ENCODE measurements at regions not wholly inside any gene's neighbourhood (a gene's known extent, or its start where the extent isn't known, plus 50 kb on each side); places are given as distances from the start of the nearest gene placed in this dataset.
A peak's percentile ranks its signal among the peaks of the same experiment; 100 is the strongest.

- Histone ChIP-seq H3K4me1 (ENCODE audit: low read depth) (no peaks in the 10 kb centered on the region), H3K27ac (no peak overlapping the region), H3K9me3 (ENCODE audit: low read depth) (no peaks in the 10 kb centered on the region), H3K36me3 (no peaks in the 10 kb centered on the region), H3K4me3 (no peak overlapping the region), H3K27me3 (no peaks in the 10 kb centered on the region)
- no peak for DNase-seq (ENCODE audit: low read depth in 1 of 2, low spot score in 1 of 2)
- TF ChIP-seq CTCF (IDR thresholded peaks at IDR 0.05; ENCODE audit: low read depth, low read length) = no peak
Observed at GRCh38 chr12:19681007-19681406, 241.7 kb downstream of the AEBP2 start.

DNA sequence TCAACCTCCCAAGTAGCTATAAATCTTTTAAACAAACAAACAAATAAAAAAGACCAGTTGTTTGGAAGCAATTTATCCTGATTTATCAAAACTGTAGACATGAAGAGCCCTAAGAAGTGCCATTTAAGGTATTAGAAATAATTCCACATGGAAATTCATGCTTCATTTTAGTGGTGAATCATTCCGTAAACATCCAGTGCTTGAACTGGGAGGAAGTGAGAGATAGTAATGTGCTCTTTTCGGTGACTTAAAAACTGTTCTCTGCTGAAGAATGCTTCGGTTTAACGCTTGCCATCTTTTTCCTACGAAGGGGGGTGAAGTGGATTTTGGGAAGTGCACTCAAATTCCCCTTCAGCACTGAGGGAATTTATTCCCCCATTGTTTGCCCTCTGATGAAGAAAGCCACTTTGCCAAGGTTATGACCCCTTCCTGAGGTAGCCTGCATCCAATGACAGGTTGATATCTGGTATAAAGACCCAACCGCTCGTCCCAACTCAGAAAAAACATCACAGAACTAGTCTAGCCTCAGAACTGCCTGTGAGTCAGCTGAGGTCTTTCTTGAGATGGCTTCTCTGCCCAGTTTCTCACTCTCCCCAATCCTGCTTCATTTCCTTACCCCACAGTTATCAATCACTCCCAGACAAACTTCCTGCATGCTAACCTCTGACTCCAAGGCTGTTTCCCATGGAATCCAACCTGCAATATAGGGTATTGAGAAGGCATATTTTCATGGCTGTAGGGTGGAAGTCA, 244.1 kb downstream of the AEBP2 start:
- Histone ChIP-seq H3K36me3 (no peaks in the 10 kb centered on the region), H3K27ac (no peak overlapping the region), H3K4me1 (ENCODE audit: low read depth) (no peaks in the 10 kb centered on the region), H3K27me3 (no peaks in the 10 kb centered on the region), H3K9me3 (ENCODE audit: low read depth) (no peaks in the 10 kb centered on the region), H3K4me3 (no peak overlapping the region)
- DNase-seq (ENCODE audit: low read depth in 1 of 2, low spot score in 1 of 2) = peak in 1 of 2 donors; percentile 74
- no peak for TF ChIP-seq CTCF (IDR thresholded peaks at IDR 0.05; ENCODE audit: low read depth, low read length)

- Histone ChIP-seq H3K4me3 (no peak overlapping the region), H3K27me3 (no peaks in the 10 kb centered on the region), H3K27ac (no peak overlapping the region), H3K9me3 (ENCODE audit: low read depth) (no peaks in the 10 kb centered on the region), H3K4me1 (ENCODE audit: low read depth) (peaks cover 3% of the 10 kb centered on the region), H3K36me3 (no peaks in the 10 kb centered on the region)
- no peak for TF ChIP-seq CTCF (IDR thresholded peaks at IDR 0.05; ENCODE audit: low read depth, low read length)
- DNase-seq (ENCODE audit: low read depth in 1 of 2, low spot score in 1 of 2) = no peak
Observed at GRCh38 chr12:19687371-19687770, 248.1 kb downstream of the AEBP2 start.

- Histone ChIP-seq H3K27ac (no peak overlapping the region), H3K4me1 (ENCODE audit: low read depth) (peaks cover 6% of the 10 kb centered on the region), H3K4me3 (no peak overlapping the region), H3K9me3 (ENCODE audit: low read depth) (no peaks in the 10 kb centered on the region), H3K36me3 (no peaks in the 10 kb centered on the region), H3K27me3 (no peaks in the 10 kb centered on the region)
- no peak for TF ChIP-seq CTCF (IDR thresholded peaks at IDR 0.05; ENCODE audit: low read depth, low read length)
- DNase-seq (ENCODE audit: low read depth in 1 of 2, low spot score in 1 of 2) = peak in 1 of 2 donors; percentile 35
Observed at GRCh38 chr12:19688532-19688931, 249.2 kb downstream of the AEBP2 start.

DNA sequence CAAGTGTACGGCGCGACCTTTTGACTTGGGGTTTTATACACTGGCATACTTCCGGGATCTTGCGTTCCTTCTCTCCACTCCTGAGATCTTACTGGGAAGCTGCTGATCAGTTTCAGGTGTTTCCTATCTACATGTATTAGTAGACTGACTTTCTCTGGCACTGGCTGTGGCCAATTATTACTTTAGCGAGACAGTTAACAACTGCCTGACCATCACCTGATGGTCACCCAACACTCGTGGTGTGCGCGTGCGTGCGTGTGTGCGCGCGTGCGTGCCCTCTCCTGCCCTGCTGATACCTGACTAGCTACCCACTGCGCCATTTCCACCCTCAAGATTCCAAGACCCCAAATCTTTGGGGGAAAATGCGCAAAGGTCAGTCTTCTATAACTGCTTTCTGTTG, 249.9 kb downstream of the AEBP2 start:
- TF ChIP-seq CTCF (IDR thresholded peaks at IDR 0.05; ENCODE audit: low read depth, low read length) = no peak
- no peaks in the 10 kb centered on the region for H3K27me3 ChIP-seq
- H3K4me1 ChIP-seq (ENCODE audit: low read depth) = peaks cover 6% of the 10 kb centered on the region
- H3K9me3 ChIP-seq (ENCODE audit: low read depth) = no peaks in the 10 kb centered on the region
- no peak overlapping the region for H3K4me3 ChIP-seq
- H3K36me3 ChIP-seq = no peaks in the 10 kb centered on the region
- no peak for DNase-seq (ENCODE audit: low read depth in 1 of 2, low spot score in 1 of 2)
- no peak overlapping the region for H3K27ac ChIP-seq

Data from cardiac muscle cell (in vitro differentiated cells and primary cell).